ENCODE measurements at regions not wholly inside any gene's neighbourhood (a gene's known extent, or its start where the extent isn't known, plus 50 kb on each side); places are given as distances from the start of the nearest gene placed in this dataset.
A peak's percentile ranks its signal among the peaks of the same experiment; 100 is the strongest.

GRCh38 chr16:86121374-86122010 is 222.5 kb downstream of the IRF8 start:
- H3K27ac ChIP-seq (ENCODE audit: low read length) = no peak overlapping the region
- no peaks in the 10 kb centered on the region for H3K36me3 ChIP-seq (ENCODE audit: control insufficient read depth, insufficient read depth, low read length)
- H3K9me3 ChIP-seq (replicated peaks; ENCODE audit: control insufficient read depth, low read depth, low read length) = no peaks in the 10 kb centered on the region
- no peak overlapping the region for H3K4me3 ChIP-seq (ENCODE audit: low read length)
- H3K4me1 ChIP-seq (ENCODE audit: control insufficient read depth, insufficient read depth, low read length) = no peaks in the 10 kb centered on the region
- DNase-seq = no peak
- peaks cover 59% of the 10 kb centered on the region for H3K27me3 ChIP-seq (ENCODE audit: control insufficient read depth, insufficient read depth, low read length)
- WGBS (ENCODE audit: insufficient coverage) = 40% methylated on average over 3 of the region's 3 CpGs

GRCh38 chr16:86122681-86123342 is 223.8 kb downstream of the IRF8 start:
- Histone ChIP-seq H3K4me3 (ENCODE audit: low read length) (no peak overlapping the region), H3K27ac (ENCODE audit: low read length) (no peak overlapping the region), H3K4me1 (ENCODE audit: control insufficient read depth, insufficient read depth, low read length) (no peaks in the 10 kb centered on the region), H3K36me3 (ENCODE audit: control insufficient read depth, insufficient read depth, low read length) (no peaks in the 10 kb centered on the region), H3K27me3 (ENCODE audit: control insufficient read depth, insufficient read depth, low read length) (peaks cover 54% of the 10 kb centered on the region), H3K9me3 (replicated peaks; ENCODE audit: control insufficient read depth, low read depth, low read length) (no peaks in the 10 kb centered on the region)
- DNase-seq = no peak
- 51% methylated on average over 12 of the region's 15 CpGs for WGBS (ENCODE audit: insufficient coverage)

GRCh38 chr16:86124321-86124720 is 225.4 kb downstream of the IRF8 start:
- Histone ChIP-seq H3K4me3 (ENCODE audit: low read length) (no peak overlapping the region), H3K4me1 (ENCODE audit: control insufficient read depth, insufficient read depth, low read length) (no peaks in the 10 kb centered on the region), H3K27me3 (ENCODE audit: control insufficient read depth, insufficient read depth, low read length) (peaks cover 45% of the 10 kb centered on the region), H3K9me3 (replicated peaks; ENCODE audit: control insufficient read depth, low read depth, low read length) (no peaks in the 10 kb centered on the region), H3K27ac (ENCODE audit: low read length) (no peak overlapping the region), H3K36me3 (ENCODE audit: control insufficient read depth, insufficient read depth, low read length) (no peaks in the 10 kb centered on the region)
- no peak for DNase-seq
- 32% methylated on average over 3 of the region's 4 CpGs for whole genome bisulfite sequencing (ENCODE audit: insufficient coverage)

- Histone ChIP-seq H3K27ac (ENCODE audit: low read length) (no peak overlapping the region), H3K4me1 (ENCODE audit: control insufficient read depth, insufficient read depth, low read length) (no peaks in the 10 kb centered on the region), H3K36me3 (ENCODE audit: control insufficient read depth, insufficient read depth, low read length) (no peaks in the 10 kb centered on the region), H3K9me3 (replicated peaks; ENCODE audit: control insufficient read depth, low read depth, low read length) (no peaks in the 10 kb centered on the region), H3K27me3 (ENCODE audit: control insufficient read depth, insufficient read depth, low read length) (peaks cover 29% of the 10 kb centered on the region), H3K4me3 (ENCODE audit: low read length) (no peak overlapping the region)
- 81% methylated on average over 11 of the region's 12 CpGs for WGBS (ENCODE audit: insufficient coverage)
- no peak for DNase-seq
These were observed 227.9 kb downstream of the IRF8 start for GRCh38 chr16:86126891-86127290.

- H3K27me3 ChIP-seq (ENCODE audit: control insufficient read depth, insufficient read depth, low read length) = peaks cover 24% of the 10 kb centered on the region
- no peaks in the 10 kb centered on the region for H3K36me3 ChIP-seq (ENCODE audit: control insufficient read depth, insufficient read depth, low read length)
- H3K4me3 ChIP-seq (ENCODE audit: low read length) = no peak overlapping the region
- WGBS (ENCODE audit: insufficient coverage) = 80% methylated on average over 7 of the region's 13 CpGs
- no peaks in the 10 kb centered on the region for H3K4me1 ChIP-seq (ENCODE audit: control insufficient read depth, insufficient read depth, low read length)
- DNase-seq = no peak
- H3K27ac ChIP-seq (ENCODE audit: low read length) = no peak overlapping the region
- H3K9me3 ChIP-seq (replicated peaks; ENCODE audit: control insufficient read depth, low read depth, low read length) = no peaks in the 10 kb centered on the region
These were observed 228.4 kb downstream of the IRF8 start for GRCh38 chr16:86127366-86127765.

GRCh38 chr16:86128246-86128645 is 229.3 kb downstream of the IRF8 start:
- no peak overlapping the region for H3K4me3 ChIP-seq (ENCODE audit: low read length)
- 89% methylated on average over 8 of the region's 9 CpGs for whole genome bisulfite sequencing (ENCODE audit: insufficient coverage)
- H3K4me1 ChIP-seq (ENCODE audit: control insufficient read depth, insufficient read depth, low read length) = no peaks in the 10 kb centered on the region
- H3K27me3 ChIP-seq (ENCODE audit: control insufficient read depth, insufficient read depth, low read length) = peaks cover 20% of the 10 kb centered on the region
- H3K9me3 ChIP-seq (replicated peaks; ENCODE audit: control insufficient read depth, low read depth, low read length) = no peaks in the 10 kb centered on the region
- H3K27ac ChIP-seq (ENCODE audit: low read length) = no peak overlapping the region
- DNase-seq = no peak
- no peaks in the 10 kb centered on the region for H3K36me3 ChIP-seq (ENCODE audit: control insufficient read depth, insufficient read depth, low read length)

GRCh38 chr16:86129541-86129940 is 230.6 kb downstream of the IRF8 start:
- Histone ChIP-seq H3K36me3 (ENCODE audit: control insufficient read depth, insufficient read depth, low read length) (no peaks in the 10 kb centered on the region), H3K27ac (ENCODE audit: low read length) (no peak overlapping the region), H3K27me3 (ENCODE audit: control insufficient read depth, insufficient read depth, low read length) (peaks cover 15% of the 10 kb centered on the region), H3K4me1 (ENCODE audit: control insufficient read depth, insufficient read depth, low read length) (no peaks in the 10 kb centered on the region), H3K4me3 (ENCODE audit: low read length) (no peak overlapping the region), H3K9me3 (replicated peaks; ENCODE audit: control insufficient read depth, low read depth, low read length) (no peaks in the 10 kb centered on the region)
- DNase-seq = peak; percentile 35
- 21% methylated on average over 2 of the region's 3 CpGs for whole genome bisulfite sequencing (ENCODE audit: insufficient coverage)

GRCh38 chr16:86133377-86133776 is 234.4 kb downstream of the IRF8 start:
- Histone ChIP-seq H3K9me3 (replicated peaks; ENCODE audit: control insufficient read depth, low read depth, low read length) (peaks cover 2% of the 10 kb centered on the region), H3K27me3 (ENCODE audit: control insufficient read depth, insufficient read depth, low read length) (peaks cover 24% of the 10 kb centered on the region), H3K36me3 (ENCODE audit: control insufficient read depth, insufficient read depth, low read length) (no peaks in the 10 kb centered on the region), H3K4me3 (ENCODE audit: low read length) (no peak overlapping the region), H3K27ac (ENCODE audit: low read length) (no peak overlapping the region), H3K4me1 (ENCODE audit: control insufficient read depth, insufficient read depth, low read length) (no peaks in the 10 kb centered on the region)
- no peak for DNase-seq
- 93% methylated on average over 7 of the region's 7 CpGs for WGBS (ENCODE audit: insufficient coverage)

- Histone ChIP-seq H3K9me3 (replicated peaks; ENCODE audit: control insufficient read depth, low read depth, low read length) (peaks cover 2% of the 10 kb centered on the region), H3K4me1 (ENCODE audit: control insufficient read depth, insufficient read depth, low read length) (no peaks in the 10 kb centered on the region), H3K27ac (ENCODE audit: low read length) (no peak overlapping the region), H3K36me3 (ENCODE audit: control insufficient read depth, insufficient read depth, low read length) (no peaks in the 10 kb centered on the region), H3K27me3 (ENCODE audit: control insufficient read depth, insufficient read depth, low read length) (peaks cover 26% of the 10 kb centered on the region), H3K4me3 (ENCODE audit: low read length) (no peak overlapping the region)
- no peak for DNase-seq
- WGBS (ENCODE audit: insufficient coverage) = 79% methylated on average over 8 of the region's 9 CpGs
These were observed 234.9 kb downstream of the IRF8 start for GRCh38 chr16:86133847-86134375.

- peaks cover 28% of the 10 kb centered on the region for H3K27me3 ChIP-seq (ENCODE audit: control insufficient read depth, insufficient read depth, low read length)
- no peak overlapping the region for H3K27ac ChIP-seq (ENCODE audit: low read length)
- DNase-seq = no peak
- peaks cover 2% of the 10 kb centered on the region for H3K9me3 ChIP-seq (replicated peaks; ENCODE audit: control insufficient read depth, low read depth, low read length)
- no peak overlapping the region for H3K4me3 ChIP-seq (ENCODE audit: low read length)
- H3K4me1 ChIP-seq (ENCODE audit: control insufficient read depth, insufficient read depth, low read length) = no peaks in the 10 kb centered on the region
- 85% methylated on average over 5 of the region's 12 CpGs for WGBS (ENCODE audit: insufficient coverage)
- H3K36me3 ChIP-seq (ENCODE audit: control insufficient read depth, insufficient read depth, low read length) = no peaks in the 10 kb centered on the region
These were observed 236.0 kb downstream of the IRF8 start for GRCh38 chr16:86134802-86135461.

Measured in muscle of leg (tissue), 3 donors.